ENCODE measurements at regions not wholly inside any gene's neighbourhood (a gene's known extent, or its start where the extent isn't known, plus 50 kb on each side); places are given as distances from the start of the nearest gene placed in this dataset.
"Not testable (repeated sequence)": the region's sequence is repeated elsewhere in the genome, so short reads cannot be mapped to it uniquely, and the experiment has no call there.

GRCh38 chr9:104323967-104324694 lies 179.9 kb upstream of the OR13F1 start:
- not testable (repeated sequence) for TF ChIP-seq CTCF, POLR2A (IDR thresholded peaks at IDR 0.05)

All from testis (tissue), 2 donors.